OCI-LY7 (cell line): ENCODE measurements at regions not wholly inside any gene's neighbourhood (a gene's known extent, or its start where the extent isn't known, plus 50 kb on each side); places are given as distances from the start of the nearest gene placed in this dataset.

ENCODE experiments used
- CTCF ChIP-seq: fragments of 200-600 bp; sonication (generic); conservative IDR thresholded peaks from 2 replicates; pipeline ENCODE4 v1.5.1; 2014; ENCODE audit warnings: mild to moderate bottlenecking, antibody characterized with exemption, low read length, moderate library complexity, mixed read lengths
- EZH2phosphoT487 ChIP-seq: fragments of 200-600 bp; sonication (generic); IDR thresholded peaks from 2 replicates; pipeline ENCODE4 v1.6.1; 2018; ENCODE audit warnings: low read depth, borderline replicate concordance, mild to moderate bottlenecking, mixed run types, antibody characterized with exemption, low read length, moderate library complexity, mixed read lengths

- TF ChIP-seq CTCF: no peak
- no peak for TF ChIP-seq EZH2phosphoT487
These were observed 133.0 kb upstream of the EFNA5 start for GRCh38 chr5:107803728-107804127.
